ENCODE measurements at regions not wholly inside any gene's neighbourhood (a gene's known extent, or its start where the extent isn't known, plus 50 kb on each side); places are given as distances from the start of the nearest gene placed in this dataset.
"Not testable (repeated sequence)": the region's sequence is repeated elsewhere in the genome, so short reads cannot be mapped to it uniquely, and the experiment has no call there.

- H3K27me3 ChIP-seq (ENCODE audit: insufficient read depth, low read length); H3K4me1 ChIP-seq (ENCODE audit: insufficient read depth, low read length); H3K9me3 ChIP-seq (ENCODE audit: low read depth, low read length); H3K4me3 ChIP-seq (ENCODE audit: low read length): not testable (repeated sequence)
These were observed 703.3 kb downstream of the TTLL7 start for GRCh38 chr1:83295594-83295993.

DNA sequence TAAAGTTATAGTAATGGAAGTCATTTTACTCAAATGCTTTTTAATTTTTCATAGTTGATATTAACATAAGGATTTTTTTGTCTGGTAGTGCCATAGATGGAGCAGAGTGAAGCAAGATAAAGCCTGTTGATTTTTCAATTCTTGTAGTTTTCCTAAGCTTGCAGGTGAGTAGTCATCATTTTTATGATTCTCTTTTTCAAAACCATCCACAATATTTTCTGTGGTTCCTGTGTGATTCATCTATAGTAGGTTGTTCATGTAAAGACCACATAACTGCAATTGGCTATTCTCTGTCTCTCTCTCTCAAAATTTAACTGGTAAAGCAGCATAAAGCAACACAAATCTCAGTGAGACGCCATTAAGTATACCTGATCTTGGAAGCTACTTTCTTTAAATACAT, 711.5 kb downstream of the TTLL7 start:
- not testable (repeated sequence) for H3K9me3 ChIP-seq (ENCODE audit: low read depth, low read length); H3K4me1 ChIP-seq (ENCODE audit: insufficient read depth, low read length); H3K4me3 ChIP-seq (ENCODE audit: low read length); H3K27me3 ChIP-seq (ENCODE audit: insufficient read depth, low read length)

DNA sequence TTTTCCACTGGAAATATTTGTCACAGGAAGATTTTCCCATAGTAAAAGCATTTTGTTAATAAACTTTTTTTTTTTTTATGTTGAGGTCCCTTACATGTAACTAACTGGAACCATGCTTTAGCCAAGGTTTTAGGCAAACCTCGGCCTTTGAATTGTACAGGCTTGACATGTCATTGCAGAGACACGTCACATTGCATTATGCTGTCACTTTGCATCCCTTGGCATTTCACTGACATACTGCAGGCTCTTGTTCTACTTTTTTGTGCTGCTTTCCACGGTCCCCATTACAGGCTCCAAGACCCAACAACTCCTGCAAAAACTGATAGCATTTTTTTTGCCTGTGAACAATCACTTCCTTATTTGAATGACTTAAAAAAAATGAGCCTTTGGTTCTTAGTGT, 724.3 kb downstream of the TTLL7 start:
- not testable (repeated sequence) for H3K27me3 ChIP-seq (ENCODE audit: insufficient read depth, low read length); H3K4me3 ChIP-seq (ENCODE audit: low read length); H3K9me3 ChIP-seq (ENCODE audit: low read depth, low read length); H3K4me1 ChIP-seq (ENCODE audit: insufficient read depth, low read length)

- not testable (repeated sequence) for H3K27me3 ChIP-seq (ENCODE audit: insufficient read depth, low read length); H3K4me1 ChIP-seq (ENCODE audit: insufficient read depth, low read length)
These were observed 726.4 kb downstream of the TTLL7 start for GRCh38 chr1:83272484-83272883.

GRCh38 chr1:83271834-83272233, 727.1 kb downstream of the TTLL7 start:
- H3K9me3 ChIP-seq (ENCODE audit: low read depth, low read length); H3K27me3 ChIP-seq (ENCODE audit: insufficient read depth, low read length); H3K4me1 ChIP-seq (ENCODE audit: insufficient read depth, low read length); H3K4me3 ChIP-seq (ENCODE audit: low read length): not testable (repeated sequence)

More at GRCh38 chr1:83272484-83272883, 726.4 kb downstream of the TTLL7 start:
- not testable (repeated sequence) for H3K9me3 ChIP-seq (ENCODE audit: low read depth, low read length); H3K4me3 ChIP-seq (ENCODE audit: low read length)

DNA sequence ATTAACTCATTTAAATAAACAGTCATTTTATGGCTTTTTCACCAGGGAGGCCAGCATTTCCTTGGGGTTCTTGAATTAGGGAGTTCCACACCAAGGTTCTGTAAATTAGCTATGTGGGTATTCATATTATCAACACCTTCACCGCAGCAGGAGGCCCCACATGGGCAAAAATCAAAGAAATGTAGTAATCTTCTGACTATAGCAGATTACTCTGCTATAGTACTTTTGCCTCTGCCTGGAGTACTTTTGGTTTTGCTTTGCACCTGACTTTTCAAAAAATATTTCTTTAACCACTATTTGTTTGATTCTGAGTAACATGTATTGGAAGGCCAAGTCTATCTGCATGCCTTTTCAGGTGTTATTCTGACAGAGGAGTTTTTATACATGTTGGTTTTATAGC, 728.1 kb downstream of the TTLL7 start:
- not testable (repeated sequence) for H3K9me3 ChIP-seq (ENCODE audit: low read depth, low read length); H3K4me1 ChIP-seq (ENCODE audit: insufficient read depth, low read length); H3K27me3 ChIP-seq (ENCODE audit: insufficient read depth, low read length); H3K4me3 ChIP-seq (ENCODE audit: low read length)

DNA sequence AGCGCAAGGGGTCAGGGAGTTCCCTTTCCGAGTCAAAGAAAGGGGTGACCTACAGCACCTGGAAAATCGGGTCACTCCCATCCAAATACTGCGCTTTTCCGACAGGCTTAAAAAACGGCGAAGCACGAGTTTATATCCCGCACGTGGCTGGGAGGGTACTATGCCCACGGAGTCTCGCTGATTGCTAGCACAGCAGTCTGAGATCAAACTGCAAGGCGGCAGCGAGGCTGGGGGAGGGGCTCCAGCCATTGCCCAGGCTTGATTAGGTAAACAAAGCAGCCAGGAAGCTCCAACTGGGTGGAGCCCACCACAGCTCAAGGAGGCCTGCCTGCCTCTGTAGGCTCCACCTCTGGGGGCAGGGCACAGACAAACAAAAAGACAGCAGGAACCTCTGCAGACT, 735.1 kb downstream of the TTLL7 start:
- not testable (repeated sequence) for H3K4me3 ChIP-seq (ENCODE audit: low read length); H3K9me3 ChIP-seq (ENCODE audit: low read depth, low read length); H3K4me1 ChIP-seq (ENCODE audit: insufficient read depth, low read length); H3K27me3 ChIP-seq (ENCODE audit: insufficient read depth, low read length)

DNA sequence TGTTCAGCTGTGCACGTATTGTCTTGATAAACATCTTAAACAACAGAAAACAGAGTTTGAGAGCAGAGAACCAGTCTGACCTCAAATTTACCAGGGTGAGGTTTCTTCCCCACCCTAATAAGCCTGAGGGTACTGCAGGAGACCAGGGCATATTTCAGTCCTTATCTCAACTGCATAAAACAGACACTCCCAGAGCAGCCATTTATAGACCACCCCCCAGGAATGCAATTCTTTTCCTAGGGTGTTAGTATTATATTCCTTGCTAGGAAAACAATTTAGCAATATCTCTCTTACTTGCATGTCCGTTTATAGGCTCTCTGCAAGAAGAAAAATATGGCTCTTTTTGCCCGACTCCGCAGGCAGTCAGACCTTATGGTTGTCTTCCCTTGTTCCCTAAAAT, 747.2 kb downstream of the TTLL7 start:
- H3K4me1 ChIP-seq (ENCODE audit: insufficient read depth, low read length); H3K4me3 ChIP-seq (ENCODE audit: low read length); H3K27me3 ChIP-seq (ENCODE audit: insufficient read depth, low read length); H3K9me3 ChIP-seq (ENCODE audit: low read depth, low read length): not testable (repeated sequence)

DNA sequence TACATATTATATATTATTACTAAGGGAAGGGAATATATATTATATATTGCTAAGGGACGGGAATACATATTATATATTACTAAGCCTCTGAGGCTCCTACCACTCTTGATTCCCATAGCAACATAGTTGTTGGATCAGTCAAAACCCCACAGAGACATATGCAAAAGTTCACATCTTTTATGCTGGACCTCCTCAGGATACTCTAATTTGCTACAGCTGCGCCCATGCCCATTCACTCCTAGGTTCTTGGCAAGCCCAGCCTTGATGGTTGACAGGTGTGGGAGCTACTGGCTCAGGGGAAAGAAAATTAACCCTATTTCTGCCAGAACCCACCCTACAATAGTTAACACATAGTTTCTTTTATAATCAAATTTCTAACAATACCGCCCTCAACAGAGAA, 752.2 kb downstream of the TTLL7 start:
- not testable (repeated sequence) for H3K27me3 ChIP-seq (ENCODE audit: insufficient read depth, low read length); H3K4me1 ChIP-seq (ENCODE audit: insufficient read depth, low read length); H3K9me3 ChIP-seq (ENCODE audit: low read depth, low read length); H3K4me3 ChIP-seq (ENCODE audit: low read length)

DNA sequence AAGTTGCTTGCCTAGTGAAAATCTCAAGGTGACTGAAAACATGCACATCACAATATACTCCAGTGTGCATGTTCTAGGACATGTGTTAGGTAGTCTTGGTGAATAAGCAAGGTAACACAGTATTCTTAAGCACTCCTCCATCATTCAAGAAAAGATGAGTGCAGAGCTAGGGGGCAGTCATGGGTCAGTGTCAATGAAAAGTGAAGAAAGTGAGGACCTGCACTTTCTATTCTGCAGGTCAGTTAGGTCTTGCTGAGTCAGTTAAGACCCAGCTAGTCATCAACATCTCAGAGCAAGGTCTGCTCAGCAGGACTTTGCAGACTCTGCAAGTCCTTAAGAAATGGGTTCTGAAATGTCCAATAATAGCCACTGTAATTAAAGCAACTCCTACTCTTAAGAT, 754.1 kb downstream of the TTLL7 start:
- H3K4me1 ChIP-seq (ENCODE audit: insufficient read depth, low read length); H3K27me3 ChIP-seq (ENCODE audit: insufficient read depth, low read length); H3K4me3 ChIP-seq (ENCODE audit: low read length); H3K9me3 ChIP-seq (ENCODE audit: low read depth, low read length): not testable (repeated sequence)

DNA sequence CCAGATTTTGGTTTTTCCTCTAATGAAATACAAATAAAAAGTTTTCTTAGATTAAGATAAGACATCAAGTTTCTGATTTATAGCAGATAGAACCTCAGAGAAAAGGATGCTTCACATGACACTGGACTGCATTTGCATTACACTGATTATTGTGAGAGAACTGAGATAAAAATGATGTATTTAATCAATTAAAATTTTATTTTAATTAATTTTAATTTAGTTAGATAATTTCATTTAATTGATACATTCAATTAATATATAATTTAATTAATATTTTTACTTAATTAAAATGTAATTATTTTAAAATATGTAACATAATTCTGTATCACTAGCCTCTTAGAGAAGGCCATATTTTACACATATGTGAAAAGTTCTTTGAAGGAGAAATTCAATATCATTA, 759.4 kb downstream of the TTLL7 start:
- H3K27me3 ChIP-seq (ENCODE audit: insufficient read depth, low read length); H3K4me3 ChIP-seq (ENCODE audit: low read length); H3K9me3 ChIP-seq (ENCODE audit: low read depth, low read length); H3K4me1 ChIP-seq (ENCODE audit: insufficient read depth, low read length): not testable (repeated sequence)

DNA sequence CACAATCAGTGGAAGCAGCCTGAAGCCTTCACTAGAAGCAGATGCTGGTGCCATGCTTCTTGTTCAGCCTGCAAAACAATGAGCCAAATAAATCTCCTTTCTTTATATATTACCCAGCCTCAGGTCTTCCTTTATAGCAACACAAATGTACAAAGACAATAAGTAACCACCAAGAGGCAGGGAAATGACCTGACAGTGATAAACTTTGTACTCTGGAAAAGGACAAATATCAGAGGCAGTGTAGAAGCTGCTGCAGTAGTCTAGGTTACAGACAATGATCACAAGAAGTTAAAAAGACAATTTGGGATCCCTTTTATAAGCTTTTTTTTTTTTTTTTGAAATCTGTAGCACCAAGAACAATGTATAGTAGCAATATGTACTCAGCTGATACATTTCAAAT, 760.3 kb downstream of the TTLL7 start:
- not testable (repeated sequence) for H3K4me3 ChIP-seq (ENCODE audit: low read length); H3K4me1 ChIP-seq (ENCODE audit: insufficient read depth, low read length)

DNA sequence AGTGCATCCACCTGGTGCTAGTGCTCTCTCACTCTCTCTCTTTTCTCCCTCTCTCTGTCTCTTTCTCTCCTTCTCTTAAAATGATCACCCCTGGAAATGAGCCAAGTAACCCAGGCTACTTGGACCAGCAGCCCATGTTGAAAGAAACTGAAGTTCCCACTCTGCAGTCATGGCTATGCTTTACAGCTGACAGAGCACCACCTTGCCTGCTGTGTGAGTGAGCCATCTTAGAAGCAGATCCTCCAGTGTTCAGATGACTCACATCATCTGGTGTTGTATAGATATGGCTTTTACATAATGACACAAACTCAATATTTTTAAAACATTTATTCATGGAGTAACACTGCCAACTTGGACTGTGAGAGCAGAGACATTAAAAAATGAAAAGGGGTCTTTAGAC, 779.1 kb downstream of the TTLL7 start:
- H3K4me3 ChIP-seq (ENCODE audit: low read length); H3K27me3 ChIP-seq (ENCODE audit: insufficient read depth, low read length); H3K4me1 ChIP-seq (ENCODE audit: insufficient read depth, low read length); H3K9me3 ChIP-seq (ENCODE audit: low read depth, low read length): not testable (repeated sequence)

More for the DNA sequence above, 760.3 kb downstream of the TTLL7 start:
- H3K27me3 ChIP-seq (ENCODE audit: insufficient read depth, low read length); H3K9me3 ChIP-seq (ENCODE audit: low read depth, low read length): not testable (repeated sequence)

DNA sequence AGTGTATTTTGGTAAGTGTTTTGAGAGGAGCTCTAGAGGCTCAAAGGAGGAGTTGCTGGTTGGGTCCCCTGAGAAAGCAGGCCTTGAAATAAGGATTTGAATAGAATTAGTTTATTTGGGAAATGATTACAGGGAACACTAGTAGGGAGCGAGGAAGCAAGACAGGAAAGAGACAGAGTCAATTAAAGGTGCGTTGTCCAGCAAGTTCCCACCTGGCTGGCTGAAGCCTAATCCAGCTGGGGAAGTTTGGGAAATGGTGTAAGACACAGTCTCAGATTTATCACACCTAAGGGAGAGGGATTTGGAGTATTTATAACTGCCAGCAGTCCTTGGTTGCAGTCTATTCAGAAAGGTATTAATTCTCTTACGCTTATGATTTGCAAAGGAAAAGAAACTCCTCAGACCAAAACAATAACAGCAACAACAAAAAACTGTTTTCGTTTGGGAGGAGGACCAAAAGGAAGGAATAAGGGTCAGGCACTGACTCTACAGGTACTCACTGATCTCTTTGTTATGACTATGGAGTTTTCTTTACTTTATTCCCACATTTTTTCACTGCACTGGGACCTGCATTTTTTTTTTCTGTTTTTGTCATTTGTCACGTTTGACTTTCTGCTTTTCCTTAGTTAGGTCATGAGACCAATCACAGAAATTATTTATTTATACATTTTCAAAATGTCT, 780.8 kb downstream of the TTLL7 start:
- H3K9me3 ChIP-seq (ENCODE audit: low read depth, low read length); H3K27me3 ChIP-seq (ENCODE audit: insufficient read depth, low read length); H3K4me3 ChIP-seq (ENCODE audit: low read length): not testable (repeated sequence)

GRCh38 chr1:83214317-83214716, 784.6 kb downstream of the TTLL7 start:
- H3K9me3 ChIP-seq (ENCODE audit: low read depth, low read length); H3K4me1 ChIP-seq (ENCODE audit: insufficient read depth, low read length); H3K27me3 ChIP-seq (ENCODE audit: insufficient read depth, low read length); H3K4me3 ChIP-seq (ENCODE audit: low read length): not testable (repeated sequence)

More for the DNA sequence above, 780.8 kb downstream of the TTLL7 start:
- not testable (repeated sequence) for H3K4me1 ChIP-seq (ENCODE audit: insufficient read depth, low read length)

DNA sequence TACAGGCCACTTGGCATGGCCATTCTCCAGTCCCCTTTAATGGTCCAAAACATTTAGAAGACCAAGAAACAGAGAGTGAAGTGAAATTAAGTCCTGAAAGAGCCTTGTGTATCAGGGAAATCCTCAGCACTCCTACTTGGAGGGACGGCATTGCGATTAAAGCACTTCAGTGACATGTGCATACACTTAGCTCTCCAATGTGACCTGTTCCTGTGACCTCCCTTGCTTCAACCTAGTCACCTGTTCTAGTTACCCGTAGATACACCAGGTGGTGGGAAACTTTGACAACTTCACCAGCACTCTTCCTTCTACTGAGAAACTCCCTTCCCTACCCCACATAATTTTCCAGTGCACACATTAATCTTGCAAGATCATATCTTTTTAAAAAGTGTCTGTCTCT, 785.3 kb downstream of the TTLL7 start:
- H3K4me3 ChIP-seq (ENCODE audit: low read length), result not testable (repeated sequence)

GRCh38 chr1:83212033-83212432, 786.9 kb downstream of the TTLL7 start:
- not testable (repeated sequence) for H3K9me3 ChIP-seq (ENCODE audit: low read depth, low read length); H3K4me1 ChIP-seq (ENCODE audit: insufficient read depth, low read length); H3K27me3 ChIP-seq (ENCODE audit: insufficient read depth, low read length); H3K4me3 ChIP-seq (ENCODE audit: low read length)

More for the DNA sequence above, 785.3 kb downstream of the TTLL7 start:
- not testable (repeated sequence) for H3K4me1 ChIP-seq (ENCODE audit: insufficient read depth, low read length); H3K27me3 ChIP-seq (ENCODE audit: insufficient read depth, low read length); H3K9me3 ChIP-seq (ENCODE audit: low read depth, low read length)
